Right atrium auricular region (tissue), 2 donors: ENCODE measurements at regions not wholly inside any gene's neighbourhood (a gene's known extent, or its start where the extent isn't known, plus 50 kb on each side); places are given as distances from the start of the nearest gene placed in this dataset.

ENCODE experiments used
- DNase-seq: peaks from one replicate; pipeline ENCODE4 v3.0.0-alpha.2; 2019; ENCODE audit warnings: low spot score
- H3K27ac ChIP-seq, 2 donors: fragments of 200-600 bp; sonication (generic); 1 replicate in 1 of 2; 2 replicates in 1 of 2; pipeline ENCODE4 v1.5.1; 2016 to 2019
- H3K27me3 ChIP-seq, 2 donors: fragments of 200-600 bp; sonication (generic); one replicate each; pipeline versions ENCODE4 v1.5.1 to v1.6.0; 2017 to 2019
- H3K36me3 ChIP-seq: fragments of 200-600 bp; sonication (generic); one replicate; pipeline ENCODE4 v1.5.1; 2016
- H3K4me1 ChIP-seq, 2 donors: fragments of 200-600 bp; sonication (generic); one replicate each; pipeline versions ENCODE4 v1.5.1 to v1.6.0; 2017 to 2019
- H3K4me3 ChIP-seq, 2 donors: fragments of 200-600 bp; sonication (generic); 1 replicate in 1 of 2; 2 replicates in 1 of 2; pipeline ENCODE4 v1.5.1; 2017 to 2019; ENCODE audit warnings: mild to moderate bottlenecking in 1 of 2, moderate library complexity in 1 of 2
- H3K9me3 ChIP-seq, 2 donors: fragments of 200-600 bp; sonication (generic); one replicate each; pipeline ENCODE4 v1.5.1; 2019
- CTCF ChIP-seq, 2 donors: fragments of 200-600 bp; sonication (generic); IDR thresholded peaks; one replicate each; pipeline ENCODE4 v1.5.1; 2019; ENCODE audit warnings: antibody characterized with exemption in 2 of 2

GRCh38 chr20:7080472-7080871 is 313.0 kb downstream of the BMP2 start:
- no peak for TF ChIP-seq CTCF (IDR thresholded peaks at IDR 0.05)
- Histone ChIP-seq H3K4me3 (no peak overlapping the region), H3K27me3 (no peaks in the 10 kb centered on the region), H3K9me3 (no peaks in the 10 kb centered on the region), H3K4me1 (no peaks in the 10 kb centered on the region), H3K27ac (no peak overlapping the region), H3K36me3 (no peaks in the 10 kb centered on the region)
- DNase-seq, result no peak

- Histone ChIP-seq H3K27ac (no peak overlapping the region), H3K4me3 (no peak overlapping the region), H3K4me1 (no peaks in the 10 kb centered on the region), H3K9me3 (no peaks in the 10 kb centered on the region), H3K36me3 (no peaks in the 10 kb centered on the region), H3K27me3 (no peaks in the 10 kb centered on the region)
- no peak for TF ChIP-seq CTCF (IDR thresholded peaks at IDR 0.05)
- DNase-seq, result no peak
These were observed 318.0 kb downstream of the BMP2 start for GRCh38 chr20:7085467-7085866.

- Histone ChIP-seq H3K9me3 (no peaks in the 10 kb centered on the region), H3K27ac (no peak overlapping the region), H3K4me3 (no peak overlapping the region), H3K4me1 (no peaks in the 10 kb centered on the region), H3K27me3 (no peaks in the 10 kb centered on the region), H3K36me3 (no peaks in the 10 kb centered on the region)
- no peak for TF ChIP-seq CTCF (IDR thresholded peaks at IDR 0.05)
- no peak for DNase-seq
These were observed 320.3 kb downstream of the BMP2 start for GRCh38 chr20:7087803-7088202.

GRCh38 chr20:7090001-7090400 is 322.5 kb downstream of the BMP2 start:
- H3K4me3 ChIP-seq, result no peak overlapping the region
- no peaks in the 10 kb centered on the region for H3K4me1 ChIP-seq
- no peak for TF ChIP-seq CTCF (IDR thresholded peaks at IDR 0.05)
- no peaks in the 10 kb centered on the region for H3K9me3 ChIP-seq
- H3K27me3 ChIP-seq, result no peaks in the 10 kb centered on the region
- no peak for DNase-seq
- no peak overlapping the region for H3K27ac ChIP-seq
- H3K36me3 ChIP-seq, result no peaks in the 10 kb centered on the region

DNA sequence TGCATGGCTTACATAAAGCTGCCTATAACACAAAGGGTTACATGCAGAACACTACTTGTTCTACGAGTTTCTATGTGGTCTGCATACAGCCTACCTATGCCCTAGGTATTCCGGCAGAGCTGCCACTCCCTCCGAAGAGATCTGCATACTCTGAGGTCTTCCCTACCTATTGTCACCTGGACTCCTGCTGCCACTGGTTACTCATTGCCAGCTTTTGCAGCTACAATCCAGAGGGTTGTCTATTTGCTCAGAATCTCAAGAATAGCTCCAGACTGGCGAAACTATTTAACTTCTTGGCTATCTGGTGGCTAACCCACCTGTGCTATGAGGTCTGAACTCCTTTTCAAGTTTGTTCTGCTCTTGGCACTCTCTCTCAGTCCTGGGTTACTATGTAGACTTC is 323.3 kb downstream of the BMP2 start:
- no peaks in the 10 kb centered on the region for H3K27me3 ChIP-seq
- no peaks in the 10 kb centered on the region for H3K4me1 ChIP-seq
- TF ChIP-seq CTCF (IDR thresholded peaks at IDR 0.05), result no peak
- H3K27ac ChIP-seq, result no peak overlapping the region
- no peak overlapping the region for H3K4me3 ChIP-seq
- H3K9me3 ChIP-seq, result no peaks in the 10 kb centered on the region
- no peaks in the 10 kb centered on the region for H3K36me3 ChIP-seq
- no peak for DNase-seq

- Histone ChIP-seq H3K36me3 (no peaks in the 10 kb centered on the region), H3K4me1 (no peaks in the 10 kb centered on the region), H3K27ac (no peak overlapping the region), H3K9me3 (no peaks in the 10 kb centered on the region), H3K4me3 (no peak overlapping the region), H3K27me3 (no peaks in the 10 kb centered on the region)
- DNase-seq, result no peak
- no peak for TF ChIP-seq CTCF (IDR thresholded peaks at IDR 0.05)
These were observed 324.2 kb downstream of the BMP2 start for GRCh38 chr20:7091655-7092054.
